ENCODE measurements at regions not wholly inside any gene's neighbourhood (a gene's known extent, or its start where the extent isn't known, plus 50 kb on each side); places are given as distances from the start of the nearest gene placed in this dataset.

- Histone ChIP-seq H3K4me1 (ENCODE audit: control insufficient read depth in 1 of 2, low read depth in 2 of 2) (no peaks in the 10 kb centered on the region), H3K27me3 (replicated peaks; ENCODE audit: insufficient read depth) (no peaks in the 10 kb centered on the region), H3K36me3 (no peaks in the 10 kb centered on the region), H3K27ac (no peak overlapping the region), H3K9me3 (no peaks in the 10 kb centered on the region), H3K4me3 (no peak overlapping the region)
- no peak for TF ChIP-seq CTCF (IDR thresholded peaks at IDR 0.05)
- DNase-seq (ENCODE audit: low spot score) (no peak), ATAC-seq (ENCODE audit: insufficient number of reproducible peaks, low FRiP score, low read depth) (no peak)
These were observed 91.5 kb upstream of the SCOC start for GRCh38 chr4:140281828-140282552.

- no peak for ATAC-seq (ENCODE audit: insufficient number of reproducible peaks, low FRiP score, low read depth)
- DNase-seq (ENCODE audit: low spot score), result no peak
- no peak overlapping the region for H3K4me3 ChIP-seq
- H3K27ac ChIP-seq, result no peak overlapping the region
- H3K9me3 ChIP-seq, result no peaks in the 10 kb centered on the region
- H3K36me3 ChIP-seq, result no peaks in the 10 kb centered on the region
- no peak for TF ChIP-seq CTCF (IDR thresholded peaks at IDR 0.05)
- H3K27me3 ChIP-seq (replicated peaks; ENCODE audit: insufficient read depth), result no peaks in the 10 kb centered on the region
- no peaks in the 10 kb centered on the region for H3K4me1 ChIP-seq (ENCODE audit: control insufficient read depth in 1 of 2, low read depth in 2 of 2)
These were observed 95.9 kb upstream of the SCOC start for GRCh38 chr4:140277576-140277975.

GRCh38 chr4:140271553-140271952, 101.9 kb upstream of the SCOC start:
- no peak overlapping the region for H3K4me3 ChIP-seq
- ATAC-seq (ENCODE audit: insufficient number of reproducible peaks, low FRiP score, low read depth) (no peak), DNase-seq (ENCODE audit: low spot score) (no peak)
- no peaks in the 10 kb centered on the region for H3K27me3 ChIP-seq (replicated peaks; ENCODE audit: insufficient read depth)
- H3K4me1 ChIP-seq (ENCODE audit: control insufficient read depth in 1 of 2, low read depth in 2 of 2), result no peaks in the 10 kb centered on the region
- no peaks in the 10 kb centered on the region for H3K36me3 ChIP-seq
- H3K27ac ChIP-seq, result no peak overlapping the region
- no peaks in the 10 kb centered on the region for H3K9me3 ChIP-seq
- TF ChIP-seq CTCF (IDR thresholded peaks at IDR 0.05), result no peak

GRCh38 chr4:140269369-140269768, 104.1 kb upstream of the SCOC start:
- DNase-seq (ENCODE audit: low spot score), result no peak
- no peaks in the 10 kb centered on the region for H3K36me3 ChIP-seq

More at GRCh38 chr4:140269369-140269768, 104.1 kb upstream of the SCOC start:
- H3K9me3 ChIP-seq, result no peaks in the 10 kb centered on the region
- H3K4me3 ChIP-seq, result no peak overlapping the region
- ATAC-seq (ENCODE audit: insufficient number of reproducible peaks, low FRiP score, low read depth), result no peak
- H3K27ac ChIP-seq, result no peak overlapping the region
- TF ChIP-seq CTCF (IDR thresholded peaks at IDR 0.05), result no peak
- H3K4me1 ChIP-seq (ENCODE audit: control insufficient read depth in 1 of 2, low read depth in 2 of 2), result no peaks in the 10 kb centered on the region
- H3K27me3 ChIP-seq (replicated peaks; ENCODE audit: insufficient read depth), result no peaks in the 10 kb centered on the region
